Endothelial cell of umbilical vein (primary cell): ENCODE measurements at regions not wholly inside any gene's neighbourhood (a gene's known extent, or its start where the extent isn't known, plus 50 kb on each side); places are given as distances from the start of the nearest gene placed in this dataset.

ENCODE experiments used
- BruUV-seq: library from RNA; stranded (reverse); fragments of 400-500 nt; replicated peaks from 2 replicates; lab custom pipeline; 2021; lab: Mats Ljungman, UMichigan
- CTCF ChIA-PET: fragments of 300-600, 350-600 bp; sonication (Branson Sonifier 250); formaldehyde crosslinking; loops from one replicate; lab custom pipeline; 2021; ENCODE audit warnings: antibody characterized with exemption, inconsistent platforms; lab: Charles Lee
- POLR2A ChIA-PET: fragments of 300-600, 350-600 bp; sonication (Branson Sonifier 250); formaldehyde crosslinking; loops from one replicate; lab custom pipeline; 2021; ENCODE audit warnings: antibody characterized with exemption, inconsistent platforms; lab: Charles Lee
- DNase-seq: peaks from one replicate; pipeline ENCODE4 v3.0.0-alpha.2; 2011; ENCODE audit warnings: low read depth, low spot score
- FAIRE-seq: peaks from 2 replicates; lab custom pipeline; 2011; peaks lifted over from hg19 to GRCh38; lab: Jason Lieb, UNC
- H2AFZ ChIP-seq: 2 replicates; pipeline ENCODE4 v1.6.0; 2012; ENCODE audit warnings: low read depth, low read length, control low read depth, inconsistent platforms
- H3K27ac ChIP-seq: 2 replicates; pipeline ENCODE4 v1.5.1; 2011; ENCODE audit warnings: low read depth, mild to moderate bottlenecking, control low read depth, low read length, moderate library complexity; ENCODE audit not compliant: insufficient read depth
- H3K27me3 ChIP-seq, 2 experiments: 2 replicates each; pipeline versions ENCODE4 v1.6.0 to v1.6.1; 2011; ENCODE audit warnings: low read length in 2 of 2, mixed read lengths in 1 of 2; ENCODE audit not compliant: control insufficient read depth in 2 of 2, insufficient read depth in 2 of 2
- H3K36me3 ChIP-seq, 2 experiments: 2 replicates in 1 of 2; 3 replicates in 1 of 2; pipeline ENCODE4 v1.5.1; 2011; ENCODE audit warnings: low read length in 2 of 2, mild to moderate bottlenecking in 1 of 2, moderate library complexity in 1 of 2; ENCODE audit not compliant: control insufficient read depth in 2 of 2, insufficient read depth in 2 of 2; ENCODE audit errors: extremely low read depth in 1 of 2
- H3K4me1 ChIP-seq: 3 replicates; pipeline ENCODE4 v1.5.1; 2011; ENCODE audit warnings: mild to moderate bottlenecking, low read length; ENCODE audit not compliant: control insufficient read depth, insufficient read depth; ENCODE audit errors: extremely low read depth
- H3K4me2 ChIP-seq: 2 replicates; pipeline ENCODE4 v1.6.1; 2011; ENCODE audit warnings: low read length, control low read depth, mixed read lengths; ENCODE audit not compliant: insufficient read depth
- H3K4me3 ChIP-seq, 3 experiments: fragments of 200-600 bp in 1 of 3; sonication (generic), shearing (Covaris generic) in 1 of 3; replicated peaks in 1 of 3; 2 replicates each; pipeline ENCODE4 v1.5.1; 2011 to 2016; ENCODE audit warnings: control low read depth in 3 of 3, low read length in 3 of 3, mild to moderate bottlenecking in 2 of 3, inconsistent platforms in 1 of 3, low read depth in 1 of 3, moderate library complexity in 1 of 3; ENCODE audit not compliant: insufficient read depth in 1 of 3
- H3K79me2 ChIP-seq: 2 replicates; pipeline ENCODE4 v1.6.0; 2012; ENCODE audit warnings: low read length, inconsistent platforms; ENCODE audit not compliant: control insufficient read depth, insufficient read depth
- H3K9ac ChIP-seq: replicated peaks from 2 replicates; pipeline ENCODE3; 2011; ENCODE audit warnings: low read length, control low read depth; ENCODE audit not compliant: insufficient read depth; ENCODE audit errors: extremely low read depth
- H3K9me1 ChIP-seq: replicated peaks from 3 replicates; pipeline ENCODE4 v1.6.0; 2011; ENCODE audit warnings: mild to moderate bottlenecking, low read length; ENCODE audit not compliant: control insufficient read depth, insufficient read depth; ENCODE audit errors: extremely low read depth
- H3K9me3 ChIP-seq: replicated peaks from 2 replicates; pipeline ENCODE4 v1.5.1; 2012; ENCODE audit warnings: low read length, inconsistent platforms; ENCODE audit not compliant: control insufficient read depth, insufficient read depth
- H4K20me1 ChIP-seq: replicated peaks from 2 replicates; pipeline ENCODE3; 2011; ENCODE audit warnings: mild to moderate bottlenecking, low read length; ENCODE audit not compliant: control insufficient read depth, insufficient read depth; ENCODE audit errors: extremely low read depth
- EZH2 ChIP-seq: IDR thresholded peaks from 2 replicates; pipeline ENCODE4 v1.6.1; 2012; ENCODE audit warnings: borderline replicate concordance, low read depth, mild to moderate bottlenecking, moderate library complexity, low read length, inconsistent platforms; ENCODE audit not compliant: severe bottlenecking
- FOS ChIP-seq: IDR thresholded peaks from 2 replicates; pipeline ENCODE4 v1.6.1; 2011; ENCODE audit warnings: mild to moderate bottlenecking, low read length, moderate library complexity, borderline replicate concordance; ENCODE audit not compliant: insufficient read depth
- GATA2 ChIP-seq: IDR thresholded peaks from 2 replicates; pipeline ENCODE4 v1.7.0; 2011; ENCODE audit warnings: low read depth, mild to moderate bottlenecking, moderate library complexity, mixed read lengths, low read length; ENCODE audit not compliant: insufficient read length, insufficient read depth
- JUN ChIP-seq: IDR thresholded peaks from 2 replicates; pipeline ENCODE4 v1.6.1; 2011; ENCODE audit warnings: borderline replicate concordance, low read depth; ENCODE audit not compliant: insufficient read length, insufficient read depth
- MYC ChIP-seq: IDR thresholded peaks from one replicate; pipeline ENCODE4 v1.6.1; 2011; ENCODE audit warnings: mild to moderate bottlenecking, low read depth, low read length
- POLR2A ChIP-seq: IDR thresholded peaks from 2 replicates; pipeline ENCODE4 v1.6.1; 2012; ENCODE audit warnings: low read depth, mild to moderate bottlenecking, control low read depth, low read length
- POLR2AphosphoS5 ChIP-seq: IDR thresholded peaks from 2 replicates; pipeline ENCODE4 v1.6.1; 2012; ENCODE audit warnings: low read depth, mild to moderate bottlenecking, control low read depth, low read length, moderate library complexity; ENCODE audit not compliant: insufficient read depth
- dilution Hi-C: fragments of 300-500 bp; cut with MboI; formaldehyde crosslinking; loops from one replicate; pipeline ENCODE4 v1.15.0; 2019; ENCODE audit warnings: low sequenced_read_pairs; ENCODE audit not compliant: extremely low pct_ligation_motif_present
- intact Hi-C: fragments of 100-400 bp; cut with micrococcal nuclease; formaldehyde crosslinking; loops from one replicate; pipeline ENCODE4 v1.10.0; 2022
- TF ChIP-seq, protein P1 (sequence below): IDR thresholded peaks from 2 replicates; pipeline ENCODE4 v1.6.1; 2011; ENCODE audit not compliant: insufficient read depth, insufficient read length
- TF ChIP-seq, protein P2 (sequence below), 2 donors: IDR thresholded peaks; 1 replicate in 1 of 2; 2 replicates in 1 of 2; pipeline ENCODE4 v1.5.1; 2011; ENCODE audit warnings: low read length in 2 of 2, mild to moderate bottlenecking in 2 of 2, moderate library complexity in 2 of 2, control low read depth in 1 of 2, inconsistent platforms in 1 of 2, low read depth in 1 of 2; ENCODE audit not compliant: insufficient read depth in 1 of 2; ENCODE audit errors: extremely low read depth in 1 of 2

DNA sequence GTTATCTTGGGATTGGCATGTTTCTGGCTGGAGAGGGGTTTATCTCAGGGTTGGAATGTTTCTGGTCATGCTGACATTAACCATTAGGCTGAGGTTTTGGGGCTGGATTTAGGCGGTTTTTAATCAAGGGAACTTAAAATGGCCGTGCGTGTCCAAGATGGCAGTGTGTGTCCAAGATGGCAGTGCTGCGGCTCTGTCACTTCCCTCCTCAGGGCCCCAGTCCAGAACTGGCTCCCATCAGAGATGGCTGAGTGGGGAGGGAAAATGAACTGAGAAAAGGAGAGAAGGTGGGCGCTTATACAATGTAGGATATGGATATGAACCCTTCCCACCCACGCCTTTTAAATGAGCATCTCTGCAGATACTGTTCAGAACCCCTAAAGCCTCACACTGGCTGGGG, 175.5 kb upstream of the MYT1L start:
- no peaks in the 10 kb centered on the region for H3K4me1 ChIP-seq
- H3K4me2 ChIP-seq: no peak overlapping the region
- no peaks in the 10 kb centered on the region for H4K20me1 ChIP-seq
- H2AFZ ChIP-seq: no peak overlapping the region
- no peaks in the 10 kb centered on the region for H3K9me1 ChIP-seq
- H3K9me3 ChIP-seq: peaks cover 4% of the 10 kb centered on the region
- BruUV-seq: no TSS peak
- no peak overlapping the region for H3K9ac ChIP-seq
- TF ChIP-seq, protein P1, sequence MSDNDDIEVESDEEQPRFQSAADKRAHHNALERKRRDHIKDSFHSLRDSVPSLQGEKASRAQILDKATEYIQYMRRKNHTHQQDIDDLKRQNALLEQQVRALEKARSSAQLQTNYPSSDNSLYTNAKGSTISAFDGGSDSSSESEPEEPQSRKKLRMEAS: no peak
- TF ChIP-seq JUN: no peak
- no peak for TF ChIP-seq POLR2A
- no peak for TF ChIP-seq GATA2
- no peak for TF ChIP-seq MYC
- TF ChIP-seq POLR2AphosphoS5: no peak
- no peak for TF ChIP-seq EZH2
- TF ChIP-seq, protein P2, sequence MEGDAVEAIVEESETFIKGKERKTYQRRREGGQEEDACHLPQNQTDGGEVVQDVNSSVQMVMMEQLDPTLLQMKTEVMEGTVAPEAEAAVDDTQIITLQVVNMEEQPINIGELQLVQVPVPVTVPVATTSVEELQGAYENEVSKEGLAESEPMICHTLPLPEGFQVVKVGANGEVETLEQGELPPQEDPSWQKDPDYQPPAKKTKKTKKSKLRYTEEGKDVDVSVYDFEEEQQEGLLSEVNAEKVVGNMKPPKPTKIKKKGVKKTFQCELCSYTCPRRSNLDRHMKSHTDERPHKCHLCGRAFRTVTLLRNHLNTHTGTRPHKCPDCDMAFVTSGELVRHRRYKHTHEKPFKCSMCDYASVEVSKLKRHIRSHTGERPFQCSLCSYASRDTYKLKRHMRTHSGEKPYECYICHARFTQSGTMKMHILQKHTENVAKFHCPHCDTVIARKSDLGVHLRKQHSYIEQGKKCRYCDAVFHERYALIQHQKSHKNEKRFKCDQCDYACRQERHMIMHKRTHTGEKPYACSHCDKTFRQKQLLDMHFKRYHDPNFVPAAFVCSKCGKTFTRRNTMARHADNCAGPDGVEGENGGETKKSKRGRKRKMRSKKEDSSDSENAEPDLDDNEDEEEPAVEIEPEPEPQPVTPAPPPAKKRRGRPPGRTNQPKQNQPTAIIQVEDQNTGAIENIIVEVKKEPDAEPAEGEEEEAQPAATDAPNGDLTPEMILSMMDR (IDR thresholded peaks at IDR 0.05; ENCODE audit: extremely low read depth in 1 of 2, insufficient read depth in 1 of 2, low read depth in 1 of 2, low read length in 2 of 2): no peak
- TF ChIP-seq FOS: no peak
- POLR2A ChIA-PET: no interaction called here
- FAIRE-seq (no peak), DNase-seq (no peak)
- no peaks in the 10 kb centered on the region for H3K27me3 ChIP-seq
- no peaks in the 10 kb centered on the region for H3K36me3 ChIP-seq
- intact Hi-C loops (no loop called here), dilution Hi-C loops (no loop called here)
- CTCF ChIA-PET: no interaction called here
- H3K4me3 ChIP-seq: no peak overlapping the region
- H3K27ac ChIP-seq: no peak overlapping the region
- H3K79me2 ChIP-seq: no peaks in the 10 kb centered on the region
